Mesendoderm (in vitro differentiated cells): ENCODE measurements at regions not wholly inside any gene's neighbourhood (a gene's known extent, or its start where the extent isn't known, plus 50 kb on each side); places are given as distances from the start of the nearest gene placed in this dataset.

Source experiments
- DNase-seq: peaks from one replicate; pipeline ENCODE4 v3.0.0; 2013
- H2AK5ac ChIP-seq: 2 replicates; pipeline ENCODE4 v1.6.1; 2013; ENCODE audit warnings: low read length, inconsistent platforms
- H2BK120ac ChIP-seq: 2 replicates; pipeline ENCODE4 v1.6.1; 2013; ENCODE audit warnings: low read depth, mild to moderate bottlenecking, low read length, moderate library complexity, mixed read lengths
- H2BK15ac ChIP-seq: replicated peaks from 2 replicates; pipeline ENCODE4 v1.6.1; 2013; ENCODE audit warnings: low read depth, mild to moderate bottlenecking, moderate library complexity
- H2BK5ac ChIP-seq: 2 replicates; pipeline ENCODE4 v1.6.1; 2013; ENCODE audit warnings: low read length, inconsistent platforms
- H3K18ac ChIP-seq: 2 replicates; pipeline ENCODE4 v1.6.1; 2013; ENCODE audit warnings: mild to moderate bottlenecking, low read length, mixed read lengths
- H3K23ac ChIP-seq: one replicate; pipeline ENCODE4 v1.6.1; 2013; ENCODE audit warnings: low read length
- H3K27ac ChIP-seq: 2 replicates; pipeline ENCODE4 v1.5.1; 2013; ENCODE audit warnings: low read depth, mild to moderate bottlenecking, inconsistent platforms, low read length, moderate library complexity
- H3K27me3 ChIP-seq: 2 replicates; pipeline ENCODE4 v1.6.1; 2013; ENCODE audit warnings: low read length, control low read depth, mild to moderate bottlenecking, inconsistent platforms; ENCODE audit not compliant: insufficient read depth, poor library complexity
- H3K36me3 ChIP-seq: 2 replicates; pipeline ENCODE4 v1.6.1; 2013; ENCODE audit warnings: low read length, inconsistent platforms; ENCODE audit not compliant: control insufficient read depth, insufficient read depth
- H3K4ac ChIP-seq: one replicate; pipeline ENCODE4 v1.6.1; 2013; ENCODE audit warnings: low read depth, mild to moderate bottlenecking, low read length, moderate library complexity
- H3K4me1 ChIP-seq: 2 replicates; pipeline ENCODE4 v1.6.1; 2013; ENCODE audit warnings: low read depth, low read length, inconsistent platforms; ENCODE audit not compliant: control insufficient read depth
- H3K4me2 ChIP-seq: 2 replicates; pipeline ENCODE4 v1.6.1; 2013; ENCODE audit warnings: low read length
- H3K4me3 ChIP-seq: 2 replicates; pipeline ENCODE4 v1.5.1; 2013; ENCODE audit warnings: mild to moderate bottlenecking, low read length
- H3K56ac ChIP-seq: one replicate; pipeline ENCODE4 v1.6.1; 2013; ENCODE audit warnings: low read length
- H3K79me1 ChIP-seq: 2 replicates; pipeline ENCODE4 v1.6.1; 2013; ENCODE audit warnings: low read length, inconsistent platforms
- H3K79me2 ChIP-seq: 2 replicates; pipeline ENCODE4 v1.6.1; 2013; ENCODE audit warnings: mild to moderate bottlenecking, low read length; ENCODE audit not compliant: control insufficient read depth, insufficient read depth
- H3K9ac ChIP-seq: 2 replicates; pipeline ENCODE4 v1.6.1; 2013; ENCODE audit warnings: low read length, inconsistent platforms
- H4K5ac ChIP-seq: one replicate; pipeline ENCODE4 v1.6.1; 2013; ENCODE audit warnings: low read length
- H4K8ac ChIP-seq: one replicate; pipeline ENCODE4 v1.6.1; 2013; ENCODE audit warnings: low read depth, mild to moderate bottlenecking, control low read depth, low read length, moderate library complexity
- WGBS: extraction: QIAGEN DNeasy Blood & Tissue Kit; methylation state at CpG from one replicate; pipeline ENCODE4 v1.1.7; 2013; ENCODE audit warnings: low lambda C conversion rate, missing lambda C conversion rate; ENCODE audit not compliant: insufficient coverage; ENCODE audit errors: extremely low coverage; 5-methylcytosine and 5-hydroxymethylcytosine counted together

DNA sequence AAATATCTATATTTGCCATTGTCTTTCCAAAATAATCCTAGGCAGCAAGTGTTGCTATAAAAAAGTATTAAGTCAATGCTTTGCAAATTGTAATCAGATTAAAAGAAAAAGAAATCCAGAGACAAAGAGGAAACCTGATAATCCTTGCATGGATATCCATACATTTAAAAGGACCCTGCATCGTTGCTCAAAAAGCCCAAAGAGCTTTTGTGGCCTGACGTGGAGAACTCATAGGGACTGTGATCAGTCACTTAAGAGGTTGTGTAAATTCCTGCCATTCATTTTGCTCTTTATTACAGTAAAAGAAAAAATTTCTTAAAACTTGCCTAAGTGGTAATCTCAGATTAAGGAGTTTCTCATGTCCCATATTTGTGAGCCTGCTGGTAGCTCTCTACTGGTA, 392.6 kb downstream of the C12orf75 start:
- Histone ChIP-seq H3K4me1 (no peaks in the 10 kb centered on the region), H2BK120ac (no peak overlapping the region), H3K4me3 (no peak overlapping the region), H3K18ac (no peak overlapping the region), H3K79me2 (no peaks in the 10 kb centered on the region), H3K4ac (no peak overlapping the region), H4K8ac (peak overlapping the region; percentile 56), H3K79me1 (no peaks in the 10 kb centered on the region), H3K23ac (no peak overlapping the region), H2BK15ac (no peak overlapping the region), H3K27ac (no peak overlapping the region), H4K5ac (no peak overlapping the region), H2BK5ac (no peak overlapping the region), H3K4me2 (no peak overlapping the region), H3K9ac (no peak overlapping the region), H3K27me3 (no peaks in the 10 kb centered on the region), H3K36me3 (no peaks in the 10 kb centered on the region), H2AK5ac (no peak overlapping the region), H3K56ac (no peak overlapping the region)
- no peak for DNase-seq
- WGBS = no CpG with 5 or more reads among the region's 2 CpGs

DNA sequence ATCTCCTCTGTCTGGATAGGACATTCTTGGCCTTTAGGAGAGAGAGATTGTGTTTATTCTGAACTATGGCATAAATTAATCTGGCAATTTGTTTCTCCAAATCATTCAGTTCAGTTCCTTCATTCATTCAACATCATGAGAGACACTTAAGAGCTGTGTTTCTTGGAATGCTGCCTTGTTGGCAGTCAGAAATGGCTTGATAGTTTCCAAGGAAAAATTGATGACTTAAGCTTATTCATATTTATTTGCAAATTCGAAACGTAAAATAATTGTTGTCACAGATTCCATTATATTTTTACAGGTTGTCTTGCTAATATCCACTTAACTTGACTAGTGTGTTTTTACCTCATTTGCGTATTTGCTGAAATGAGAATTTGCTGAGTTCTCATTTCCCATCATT, 393.0 kb downstream of the C12orf75 start:
- H3K4ac ChIP-seq = no peak overlapping the region
- no peak overlapping the region for H3K4me3 ChIP-seq
- H3K56ac ChIP-seq = no peak overlapping the region
- no peak overlapping the region for H2BK120ac ChIP-seq
- H3K27ac ChIP-seq = no peak overlapping the region
- H3K9ac ChIP-seq = no peak overlapping the region
- no peak overlapping the region for H2AK5ac ChIP-seq
- no peaks in the 10 kb centered on the region for H3K27me3 ChIP-seq
- peak overlapping the region; percentile 57 for H2BK15ac ChIP-seq
- no peaks in the 10 kb centered on the region for H3K79me2 ChIP-seq
- WGBS = no CpG with 5 or more reads among the region's 3 CpGs
- H3K4me2 ChIP-seq = no peak overlapping the region
- H3K4me1 ChIP-seq = no peaks in the 10 kb centered on the region
- no peak overlapping the region for H4K8ac ChIP-seq
- no peak overlapping the region for H3K23ac ChIP-seq
- no peak for DNase-seq
- H4K5ac ChIP-seq = no peak overlapping the region
- H3K79me1 ChIP-seq = no peaks in the 10 kb centered on the region
- H3K36me3 ChIP-seq = no peaks in the 10 kb centered on the region
- no peak overlapping the region for H3K18ac ChIP-seq
- no peak overlapping the region for H2BK5ac ChIP-seq

DNA sequence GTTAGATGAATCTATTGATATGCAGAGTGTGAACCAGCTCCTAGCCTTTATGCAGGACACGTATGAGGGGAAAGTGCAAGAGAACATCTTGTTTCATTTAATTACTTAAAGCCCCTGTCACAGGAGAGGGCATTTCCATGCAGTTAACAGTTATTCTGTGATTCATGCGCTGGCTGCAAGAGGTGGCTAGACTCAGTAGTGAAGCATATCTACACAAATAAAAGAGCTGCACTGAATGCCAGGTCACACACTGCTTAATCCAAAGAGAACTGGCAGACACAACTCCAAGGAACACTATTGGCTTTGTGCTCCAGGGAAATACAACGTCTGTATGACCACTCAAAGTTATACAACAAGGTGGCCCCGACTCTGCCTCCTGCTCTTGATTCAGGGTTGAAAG, 394.1 kb downstream of the C12orf75 start:
- H3K36me3 ChIP-seq = no peaks in the 10 kb centered on the region
- H2BK5ac ChIP-seq = no peak overlapping the region
- DNase-seq = no peak
- no peak overlapping the region for H3K4me3 ChIP-seq
- H3K4ac ChIP-seq = no peak overlapping the region
- no peaks in the 10 kb centered on the region for H3K79me2 ChIP-seq
- H4K5ac ChIP-seq = no peak overlapping the region
- H3K4me2 ChIP-seq = no peak overlapping the region
- no peaks in the 10 kb centered on the region for H3K27me3 ChIP-seq
- H3K23ac ChIP-seq = no peak overlapping the region
- no CpG with 5 or more reads among the region's 4 CpGs for WGBS
- no peak overlapping the region for H4K8ac ChIP-seq
- no peak overlapping the region for H3K56ac ChIP-seq
- H3K4me1 ChIP-seq = no peaks in the 10 kb centered on the region
- H2AK5ac ChIP-seq = no peak overlapping the region
- H3K27ac ChIP-seq = no peak overlapping the region
- no peak overlapping the region for H2BK15ac ChIP-seq
- no peak overlapping the region for H2BK120ac ChIP-seq
- no peaks in the 10 kb centered on the region for H3K79me1 ChIP-seq
- no peak overlapping the region for H3K18ac ChIP-seq
- no peak overlapping the region for H3K9ac ChIP-seq

DNA sequence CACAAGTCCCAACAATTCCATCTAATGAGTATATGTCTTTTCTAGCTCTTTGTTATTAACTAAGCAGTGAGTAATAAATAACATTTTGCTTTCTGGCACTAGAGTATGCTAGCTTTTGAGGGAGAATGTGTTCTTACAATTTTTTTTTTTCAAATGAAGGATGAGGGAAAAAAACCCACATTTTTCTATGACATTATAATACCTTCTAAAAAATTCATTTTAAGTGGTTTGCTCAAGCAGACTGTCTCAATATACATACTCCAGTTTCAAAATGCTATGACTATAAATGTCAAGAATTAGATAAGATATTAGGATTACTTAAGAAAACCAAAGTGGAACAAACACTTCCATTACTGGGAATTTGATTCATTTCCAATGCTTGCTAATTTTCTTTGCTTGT, 394.6 kb downstream of the C12orf75 start:
- Histone ChIP-seq H3K56ac (no peak overlapping the region), H3K23ac (no peak overlapping the region), H3K9ac (no peak overlapping the region), H3K4me3 (no peak overlapping the region), H4K5ac (no peak overlapping the region), H3K79me1 (no peaks in the 10 kb centered on the region), H2BK5ac (no peak overlapping the region), H3K27me3 (no peaks in the 10 kb centered on the region), H3K4me1 (no peaks in the 10 kb centered on the region), H2AK5ac (no peak overlapping the region), H3K18ac (no peak overlapping the region), H2BK120ac (no peak overlapping the region), H3K79me2 (no peaks in the 10 kb centered on the region), H4K8ac (no peak overlapping the region), H2BK15ac (no peak overlapping the region), H3K27ac (no peak overlapping the region), H3K4ac (no peak overlapping the region), H3K4me2 (no peak overlapping the region), H3K36me3 (no peaks in the 10 kb centered on the region)
- no peak for DNase-seq

DNA sequence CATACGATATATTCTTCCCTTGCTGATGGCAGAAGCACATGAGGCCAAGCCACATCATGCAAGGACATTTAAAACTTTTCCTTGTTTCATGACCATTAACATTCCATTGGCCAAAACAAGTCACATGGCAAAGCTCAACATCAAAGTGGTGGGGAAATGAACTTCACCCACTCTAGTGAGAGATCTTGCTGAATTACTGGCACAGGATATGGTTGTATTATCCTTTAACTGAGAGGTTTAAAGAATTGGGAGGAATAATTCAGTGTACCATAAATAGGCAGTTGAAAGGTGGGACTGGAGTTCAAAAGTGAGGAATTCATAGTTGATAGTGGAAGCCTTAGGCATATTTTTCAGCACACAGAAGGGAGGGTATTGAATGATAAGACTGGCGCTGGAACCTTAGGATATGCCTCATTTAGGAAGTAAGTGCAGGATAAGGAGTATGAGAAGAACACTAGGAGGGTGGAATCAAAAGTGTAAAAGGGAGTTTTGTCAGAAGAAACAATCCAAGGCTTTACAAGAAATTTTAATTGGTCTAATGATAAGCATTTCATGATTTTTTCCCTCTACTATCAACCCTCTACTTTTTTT, 398.8 kb downstream of the C12orf75 start:
- DNase-seq = no peak
- no peak overlapping the region for H3K56ac ChIP-seq
- H4K5ac ChIP-seq = no peak overlapping the region
- no peak overlapping the region for H3K4me2 ChIP-seq
- no peaks in the 10 kb centered on the region for H3K79me1 ChIP-seq
- no peak overlapping the region for H2AK5ac ChIP-seq
- H2BK120ac ChIP-seq = no peak overlapping the region
- H4K8ac ChIP-seq = no peak overlapping the region
- no peaks in the 10 kb centered on the region for H3K79me2 ChIP-seq
- WGBS = no CpG with 5 or more reads among the region's 2 CpGs
- H3K18ac ChIP-seq = no peak overlapping the region
- H3K9ac ChIP-seq = no peak overlapping the region
- H3K23ac ChIP-seq = no peak overlapping the region
- H3K27me3 ChIP-seq = no peaks in the 10 kb centered on the region
- no peak overlapping the region for H3K4me3 ChIP-seq
- H3K27ac ChIP-seq = no peak overlapping the region
- no peak overlapping the region for H2BK5ac ChIP-seq
- H2BK15ac ChIP-seq = no peak overlapping the region
- H3K4me1 ChIP-seq = no peaks in the 10 kb centered on the region
- no peak overlapping the region for H3K4ac ChIP-seq
- H3K36me3 ChIP-seq = no peaks in the 10 kb centered on the region

DNA sequence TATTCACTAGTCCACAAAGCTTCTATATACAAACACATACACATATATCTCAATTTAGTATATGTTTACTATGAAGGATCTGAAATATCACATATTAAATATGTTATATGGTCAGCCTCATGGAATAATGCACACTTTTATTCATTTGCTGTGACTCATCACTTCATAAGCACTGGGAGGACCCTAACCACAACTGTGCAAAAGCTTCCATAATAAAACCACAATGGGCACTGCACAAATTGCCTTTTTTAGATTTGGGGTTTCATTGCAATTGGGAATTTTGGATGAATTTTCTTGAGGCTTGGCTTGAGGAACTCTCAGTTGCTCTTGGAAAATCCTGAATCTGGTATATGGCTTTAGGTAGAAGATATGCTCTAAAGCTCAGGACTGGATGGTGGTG, 399.4 kb downstream of the C12orf75 start:
- no peaks in the 10 kb centered on the region for H3K27me3 ChIP-seq
- H3K4me3 ChIP-seq = no peak overlapping the region
- no peak for DNase-seq
- H3K36me3 ChIP-seq = no peaks in the 10 kb centered on the region
- no peak overlapping the region for H3K18ac ChIP-seq
- H3K4me1 ChIP-seq = no peaks in the 10 kb centered on the region
- H4K8ac ChIP-seq = no peak overlapping the region
- no peak overlapping the region for H3K9ac ChIP-seq
- H3K4ac ChIP-seq = no peak overlapping the region
- no peak overlapping the region for H4K5ac ChIP-seq
- H3K4me2 ChIP-seq = no peak overlapping the region
- no peak overlapping the region for H2AK5ac ChIP-seq
- H3K79me2 ChIP-seq = no peaks in the 10 kb centered on the region
- no peak overlapping the region for H3K56ac ChIP-seq
- H2BK5ac ChIP-seq = no peak overlapping the region
- no peak overlapping the region for H2BK15ac ChIP-seq
- H3K79me1 ChIP-seq = no peaks in the 10 kb centered on the region
- no peak overlapping the region for H3K27ac ChIP-seq
- H3K23ac ChIP-seq = no peak overlapping the region
- no peak overlapping the region for H2BK120ac ChIP-seq
